Retinal pigment epithelial cell (primary cell): ENCODE measurements at regions not wholly inside any gene's neighbourhood (a gene's known extent, or its start where the extent isn't known, plus 50 kb on each side); places are given as distances from the start of the nearest gene placed in this dataset.

ENCODE experiments used
- DNase-seq: peaks from one replicate; pipeline ENCODE4 v3.0.0-alpha.2; 2010; ENCODE audit warnings: low read depth
- H3K4me3 ChIP-seq: 2 replicates; pipeline ENCODE4 v1.5.1; 2011; ENCODE audit warnings: mild to moderate bottlenecking, low read length, control low read depth, moderate library complexity
- TF ChIP-seq, protein P1 (sequence below): conservative IDR thresholded peaks from 2 replicates; pipeline ENCODE4 v1.5.1; 2011; ENCODE audit warnings: low read depth, low read length, control low read depth, inconsistent platforms

DNA sequence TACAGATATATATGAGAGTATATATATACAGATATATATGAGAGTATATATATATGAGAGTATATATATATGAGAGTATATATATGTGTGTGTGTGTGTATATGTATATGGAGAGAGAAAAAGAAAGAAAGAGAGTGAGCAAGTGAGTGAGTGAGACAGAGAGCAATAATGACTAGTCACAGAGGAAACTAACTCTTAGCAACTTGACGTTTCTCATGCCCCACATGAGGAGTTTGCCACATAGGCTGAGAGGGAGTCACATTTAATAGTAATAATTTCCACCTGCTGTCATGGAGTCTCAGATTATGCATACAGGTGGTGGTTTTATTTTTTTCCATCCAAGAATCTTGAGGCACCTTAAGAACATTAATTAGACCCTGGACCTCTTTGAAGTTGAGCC lies 199.9 kb downstream of the GATA3 start:
- DNase-seq: no peak
- no peak overlapping the region for H3K4me3 ChIP-seq
- TF ChIP-seq, protein P1, sequence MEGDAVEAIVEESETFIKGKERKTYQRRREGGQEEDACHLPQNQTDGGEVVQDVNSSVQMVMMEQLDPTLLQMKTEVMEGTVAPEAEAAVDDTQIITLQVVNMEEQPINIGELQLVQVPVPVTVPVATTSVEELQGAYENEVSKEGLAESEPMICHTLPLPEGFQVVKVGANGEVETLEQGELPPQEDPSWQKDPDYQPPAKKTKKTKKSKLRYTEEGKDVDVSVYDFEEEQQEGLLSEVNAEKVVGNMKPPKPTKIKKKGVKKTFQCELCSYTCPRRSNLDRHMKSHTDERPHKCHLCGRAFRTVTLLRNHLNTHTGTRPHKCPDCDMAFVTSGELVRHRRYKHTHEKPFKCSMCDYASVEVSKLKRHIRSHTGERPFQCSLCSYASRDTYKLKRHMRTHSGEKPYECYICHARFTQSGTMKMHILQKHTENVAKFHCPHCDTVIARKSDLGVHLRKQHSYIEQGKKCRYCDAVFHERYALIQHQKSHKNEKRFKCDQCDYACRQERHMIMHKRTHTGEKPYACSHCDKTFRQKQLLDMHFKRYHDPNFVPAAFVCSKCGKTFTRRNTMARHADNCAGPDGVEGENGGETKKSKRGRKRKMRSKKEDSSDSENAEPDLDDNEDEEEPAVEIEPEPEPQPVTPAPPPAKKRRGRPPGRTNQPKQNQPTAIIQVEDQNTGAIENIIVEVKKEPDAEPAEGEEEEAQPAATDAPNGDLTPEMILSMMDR: no peak

DNA sequence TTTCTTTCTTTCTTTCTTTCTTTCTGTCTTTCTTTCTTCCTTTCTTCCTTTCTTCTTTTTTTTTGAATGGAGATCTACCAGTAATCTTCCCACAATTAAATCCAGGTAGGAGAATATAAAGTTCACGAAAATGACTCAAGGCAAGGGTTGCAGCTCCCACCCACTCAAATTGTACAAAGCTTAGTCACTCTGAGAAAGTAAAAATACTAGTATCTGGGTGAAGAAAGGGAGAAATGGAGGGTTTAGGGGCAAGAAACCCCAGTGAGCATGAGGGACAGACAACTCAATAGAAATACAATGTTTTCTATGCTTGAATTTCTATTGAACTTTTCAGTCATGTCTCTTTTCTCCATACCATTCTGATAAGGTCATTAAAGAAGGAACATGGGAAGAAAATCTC lies 200.8 kb downstream of the GATA3 start:
- H3K4me3 ChIP-seq: no peak overlapping the region
- no peak for DNase-seq
- TF ChIP-seq, protein P1: no peak

DNA sequence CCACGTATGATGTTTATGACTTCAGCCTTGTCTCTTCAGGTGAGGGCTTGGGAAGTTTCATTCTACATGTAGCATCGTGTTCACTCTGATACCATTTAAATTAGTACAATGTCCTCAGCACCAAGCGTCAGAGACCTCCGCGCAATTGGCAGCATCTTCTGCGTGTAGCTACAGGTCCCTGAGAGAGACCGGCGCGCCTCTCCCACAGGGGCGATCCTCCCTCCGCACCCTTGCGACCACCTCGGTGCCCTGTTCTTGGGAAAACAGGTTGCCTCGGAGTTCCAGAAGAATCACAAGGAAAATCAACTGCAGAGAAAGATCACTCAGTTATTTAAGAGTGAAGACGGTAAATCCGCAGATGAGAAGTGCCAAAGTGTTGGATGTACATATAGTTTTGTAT lies 206.2 kb downstream of the GATA3 start:
- H3K4me3 ChIP-seq: no peak overlapping the region
- TF ChIP-seq, protein P1: no peak
- no peak for DNase-seq

DNA sequence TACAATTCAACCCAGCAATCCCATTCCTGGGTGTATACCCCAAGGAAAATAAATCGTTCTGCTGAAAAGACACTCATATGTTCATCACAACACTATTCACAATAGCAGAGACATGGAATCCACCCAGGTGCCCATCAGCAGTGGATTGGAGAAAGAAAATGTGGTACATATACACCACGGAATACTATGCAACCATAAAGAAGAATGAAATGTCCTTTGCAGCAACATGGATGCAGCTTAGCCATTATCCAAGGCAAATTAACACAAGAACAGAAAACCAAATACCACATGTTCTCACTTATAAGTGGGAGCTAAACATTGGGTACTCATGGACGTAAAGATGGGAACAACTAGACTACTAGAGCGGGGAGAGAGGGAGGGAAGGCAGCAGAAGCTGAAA lies 207.8 kb downstream of the GATA3 start:
- DNase-seq: no peak
- TF ChIP-seq, protein P1: no peak

DNA sequence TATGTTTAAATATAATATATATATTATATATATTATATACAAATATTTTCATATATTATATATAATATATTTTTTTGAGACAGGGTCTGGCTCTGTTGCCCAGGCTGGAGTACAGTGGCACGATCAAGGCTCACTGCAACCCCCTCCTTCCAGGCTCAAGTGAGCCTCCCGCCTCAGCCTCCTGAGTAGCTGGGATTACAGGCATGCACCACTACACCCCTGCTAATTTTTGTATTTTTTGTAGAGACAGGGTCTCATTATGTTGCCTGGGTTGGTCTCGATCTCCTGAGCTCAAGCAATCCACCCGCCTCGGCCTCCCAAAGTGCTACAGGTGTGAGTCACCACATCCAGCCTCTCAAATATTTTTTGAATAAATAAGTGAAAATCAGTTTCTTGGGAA lies 215.5 kb downstream of the GATA3 start:
- H3K4me3 ChIP-seq: no peak overlapping the region
- TF ChIP-seq, protein P1: no peak
- no peak for DNase-seq

More for the DNA sequence above, 207.8 kb downstream of the GATA3 start:
- H3K4me3 ChIP-seq: no peak overlapping the region

DNA sequence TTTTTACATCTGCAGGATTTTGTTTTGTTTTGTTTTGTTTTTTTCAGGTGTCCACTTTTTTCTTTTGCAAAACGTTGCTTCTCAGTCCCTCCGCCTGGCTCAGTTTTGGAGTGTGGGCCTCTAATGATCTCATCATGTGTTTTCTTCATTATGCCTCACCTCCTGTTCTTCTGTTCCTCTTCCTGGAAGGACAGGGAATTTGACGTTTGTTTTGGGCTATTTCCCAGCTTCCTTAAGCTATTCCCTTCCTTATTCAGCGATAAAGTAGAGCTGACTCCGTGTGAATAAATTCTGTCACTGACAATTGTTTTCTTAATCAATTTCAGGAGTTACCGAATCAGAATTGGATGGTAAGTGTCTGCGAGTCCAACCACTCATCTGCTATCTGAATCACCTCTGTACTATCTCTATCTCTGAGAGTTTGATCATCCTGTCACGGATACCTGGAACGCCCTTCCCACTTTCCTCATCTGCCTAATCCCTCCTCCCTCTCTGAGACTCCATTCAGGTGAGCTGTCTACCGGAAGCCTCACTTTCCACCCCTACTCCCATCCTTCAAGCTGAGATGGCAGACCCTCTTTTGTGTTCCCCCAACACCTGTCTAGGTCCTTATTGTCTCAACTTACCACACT lies 218.4 kb downstream of the GATA3 start:
- no peak overlapping the region for H3K4me3 ChIP-seq
- DNase-seq: no peak
- TF ChIP-seq, protein P1: no peak

DNA sequence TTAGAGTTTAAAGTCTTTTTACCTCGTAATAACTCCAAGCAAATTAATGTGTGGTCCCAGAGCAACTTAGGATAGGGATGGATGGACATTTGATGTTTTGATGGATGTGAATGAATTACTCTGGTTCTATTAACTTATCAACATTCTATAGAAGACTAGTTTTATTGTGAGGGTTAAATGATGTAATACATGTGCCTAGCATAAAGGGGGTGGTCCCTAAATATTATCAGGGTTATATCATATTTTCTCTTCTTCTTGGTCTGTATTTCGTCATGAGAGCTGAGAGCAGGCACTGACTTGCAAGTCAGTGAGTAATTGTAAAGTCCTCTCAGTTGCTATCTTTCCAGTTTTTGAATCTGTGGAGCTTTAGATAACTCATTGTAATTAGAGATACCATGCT lies 219.3 kb downstream of the GATA3 start:
- no peak for DNase-seq
- H3K4me3 ChIP-seq: no peak overlapping the region

More for the DNA sequence above, 219.3 kb downstream of the GATA3 start:
- TF ChIP-seq, protein P1: no peak
